MM.1S (cell line): ENCODE measurements at regions not wholly inside any gene's neighbourhood (a gene's known extent, or its start where the extent isn't known, plus 50 kb on each side); places are given as distances from the start of the nearest gene placed in this dataset.

Experiments used
- CTCF ChIP-seq: fragments of 300-600 bp; sonication (generic); IDR thresholded peaks from 2 replicates; pipeline ENCODE4 v1.5.1; 2016; ENCODE audit warnings: antibody characterized with exemption, low read length, mixed read lengths
- EZH2 ChIP-seq: fragments of 300-600 bp; sonication (generic); optimal IDR thresholded peaks from 2 replicates; pipeline ENCODE3; 2017; ENCODE audit warnings: low read depth, mild to moderate bottlenecking, antibody characterized with exemption, low read length, mixed read lengths
- EZH2phosphoT487 ChIP-seq: fragments of 300-600 bp; sonication (generic); IDR thresholded peaks from 2 replicates; pipeline ENCODE4 v1.6.1; 2018; ENCODE audit warnings: antibody characterized with exemption, low read length

GRCh38 chr13:78719367-78719766 is 60.4 kb upstream of the OBI1 start:
- TF ChIP-seq EZH2phosphoT487: no peak
- no peak for TF ChIP-seq CTCF
- no peak for TF ChIP-seq EZH2
